Heart right ventricle (tissue), 16 donors: ENCODE measurements at regions not wholly inside any gene's neighbourhood (a gene's known extent, or its start where the extent isn't known, plus 50 kb on each side); places are given as distances from the start of the nearest gene placed in this dataset.

Experiments used
- ATAC-seq, 8 donors: fragments of 200-7000 bp; cut with Tn5 transposase; one replicate each; pipeline ENCODE4 v1.9.1; 2020; ENCODE audit warnings: mild to moderate bottlenecking in 8 of 8, moderate library complexity in 8 of 8, moderate number of reproducible peaks in 1 of 8
- DNase-seq, 2 donors: peaks; one replicate each; pipeline ENCODE4 v3.0.0-alpha.2; 2020
- H3K27ac ChIP-seq, 10 donors: fragments of 200-600 bp; sonication (generic) in 2 of 10; one replicate each; pipeline versions ENCODE4 v1.5.0 to v1.8.0; 2020 to 2022; ENCODE audit warnings: mild to moderate bottlenecking in 3 of 10
- H3K27me3 ChIP-seq, 7 donors: fragments of 200-600 bp; one replicate each; pipeline ENCODE4 v1.8.0; 2021 to 2022; ENCODE audit warnings: mild to moderate bottlenecking in 2 of 7
- H3K36me3 ChIP-seq, 9 donors: fragments of 200-600 bp; sonication (generic) in 1 of 9; one replicate each; pipeline versions ENCODE4 v1.5.0 to v1.8.0; 2020 to 2022; ENCODE audit warnings: mild to moderate bottlenecking in 2 of 9
- H3K4me1 ChIP-seq, 9 donors: fragments of 200-600 bp; sonication (generic) in 1 of 9; one replicate each; pipeline versions ENCODE4 v1.5.0 to v1.8.0; 2020 to 2022; ENCODE audit warnings: mild to moderate bottlenecking in 4 of 9
- H3K4me3 ChIP-seq, 10 donors: fragments of 200-600 bp; sonication (generic) in 2 of 10; one replicate each; pipeline versions ENCODE4 v1.5.0 to v1.8.0; 2020 to 2022; ENCODE audit warnings: mild to moderate bottlenecking in 7 of 10, moderate library complexity in 2 of 10
- H3K9me3 ChIP-seq, 11 donors: fragments of 200-600 bp in 10 of 11; sonication (generic) in 2 of 11; one replicate each; pipeline versions ENCODE4 v1.5.0 to v1.8.0; 2013 to 2022; ENCODE audit warnings: mild to moderate bottlenecking in 2 of 11, control low read depth in 1 of 11, moderate library complexity in 1 of 11
- WGBS, 2 donors: extraction: QIAGEN DNeasy Blood & Tissue Kit; methylation state at CpG; one replicate each; pipeline ENCODE4 v1.1.7; 2013; ENCODE audit warnings: inconsistent platforms in 1 of 2; 5-methylcytosine and 5-hydroxymethylcytosine counted together
- intact Hi-C, 10 donors: fragments of 100-400 bp; cut with DNase I; formaldehyde crosslinking; loops; one replicate each; pipeline versions ENCODE4 v1.11.1 to v1.14.2; 2022
- TF ChIP-seq, protein P1 (sequence below), 9 donors: fragments of 200-600 bp; sonication (generic) in 2 of 9; IDR thresholded peaks; one replicate each; pipeline versions ENCODE4 v1.5.0 to v1.8.0; 2021 to 2022; ENCODE audit warnings: antibody characterized with exemption in 9 of 9, mild to moderate bottlenecking in 5 of 9, moderate library complexity in 1 of 9
- donor health status: Arrhythmogenic right ventricular cardiomyopathy.
- donor health status: ischemic (EF 13 %, LVEDD 7.1; RV severe dilation, severe dysfunction).
- donor health status: healthy with polysubstance abuse.
- donor health status: DM: no; HTN: yes; CAD: no.
- donor health status: DM: no; HTN: no; CAD: no.
- donor health status: ischemic (EF 25% LVEDD 6.9; RV normal size, moderate dysfunction).
- donor health status: ischemic (EF 25% LVEDD 5.7; RV mildly dilated, moderate dysfunction).
- donor health status: healthy.
- donor health status: DM: yes; HTN: yes; CAD: no.
- donor health status: Ischemic cardiomyopathy.
- donor health status: ischemic (EF 35%, LVEDD 5.7; RV mildly dilated, moderate dysfunction).
- donor health status: nonischemic (EF 11% LVEDD 7.7; RV severe dilation, severe dysfunction).
- donor health status: DM: yes; HTN: yes; CAD: no.
- donor health status: PGD.
- donor health status: ischemic (EF 29% LVEDD 5.4; RV normal size, mild dysfunction).
- donor health status: nonischemic (EF 23%, LVEDD 6.1; RV moderate dilation, normal function).

DNA sequence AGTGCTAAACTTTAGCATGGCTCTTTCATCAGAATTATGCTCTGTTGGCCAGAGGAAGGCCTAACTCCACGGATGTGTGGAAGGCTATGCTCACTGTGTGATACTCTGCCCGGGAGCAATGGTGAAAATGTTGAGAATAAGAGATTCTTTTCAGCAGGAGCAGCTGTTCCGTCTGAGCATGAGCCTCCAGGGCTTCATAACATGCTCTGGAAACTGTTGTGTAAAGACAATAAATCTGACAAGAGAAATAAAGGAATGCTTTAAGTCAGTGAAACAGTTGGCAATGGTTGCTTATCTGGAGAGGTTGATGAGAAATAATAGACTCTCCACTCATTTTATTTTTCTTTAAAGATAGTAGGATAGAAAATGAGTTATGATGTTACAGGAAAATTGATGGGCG lies 269.8 kb downstream of the DIPK2A start:
- intact Hi-C loops = no loop called here
- 68 to 76% methylated on average over 4 of the region's 4 CpGs for WGBS, 2 donors
- DNase-seq (no peak), ATAC-seq (peak in 2 of 8 donors; percentile 38 to 39)
- Histone ChIP-seq H3K9me3 (no peaks in the 10 kb centered on the region), H3K27ac (no peak overlapping the region), H3K4me3 (no peak overlapping the region), H3K27me3 (no peaks in the 10 kb centered on the region), H3K4me1 (peaks cover 0 to 13% (median 0%) of the 10 kb centered on the region in 9 donors), H3K36me3 (no peaks in the 10 kb centered on the region)
- TF ChIP-seq, protein P1, sequence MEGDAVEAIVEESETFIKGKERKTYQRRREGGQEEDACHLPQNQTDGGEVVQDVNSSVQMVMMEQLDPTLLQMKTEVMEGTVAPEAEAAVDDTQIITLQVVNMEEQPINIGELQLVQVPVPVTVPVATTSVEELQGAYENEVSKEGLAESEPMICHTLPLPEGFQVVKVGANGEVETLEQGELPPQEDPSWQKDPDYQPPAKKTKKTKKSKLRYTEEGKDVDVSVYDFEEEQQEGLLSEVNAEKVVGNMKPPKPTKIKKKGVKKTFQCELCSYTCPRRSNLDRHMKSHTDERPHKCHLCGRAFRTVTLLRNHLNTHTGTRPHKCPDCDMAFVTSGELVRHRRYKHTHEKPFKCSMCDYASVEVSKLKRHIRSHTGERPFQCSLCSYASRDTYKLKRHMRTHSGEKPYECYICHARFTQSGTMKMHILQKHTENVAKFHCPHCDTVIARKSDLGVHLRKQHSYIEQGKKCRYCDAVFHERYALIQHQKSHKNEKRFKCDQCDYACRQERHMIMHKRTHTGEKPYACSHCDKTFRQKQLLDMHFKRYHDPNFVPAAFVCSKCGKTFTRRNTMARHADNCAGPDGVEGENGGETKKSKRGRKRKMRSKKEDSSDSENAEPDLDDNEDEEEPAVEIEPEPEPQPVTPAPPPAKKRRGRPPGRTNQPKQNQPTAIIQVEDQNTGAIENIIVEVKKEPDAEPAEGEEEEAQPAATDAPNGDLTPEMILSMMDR (IDR thresholded peaks at IDR 0.05) = no peak

DNA sequence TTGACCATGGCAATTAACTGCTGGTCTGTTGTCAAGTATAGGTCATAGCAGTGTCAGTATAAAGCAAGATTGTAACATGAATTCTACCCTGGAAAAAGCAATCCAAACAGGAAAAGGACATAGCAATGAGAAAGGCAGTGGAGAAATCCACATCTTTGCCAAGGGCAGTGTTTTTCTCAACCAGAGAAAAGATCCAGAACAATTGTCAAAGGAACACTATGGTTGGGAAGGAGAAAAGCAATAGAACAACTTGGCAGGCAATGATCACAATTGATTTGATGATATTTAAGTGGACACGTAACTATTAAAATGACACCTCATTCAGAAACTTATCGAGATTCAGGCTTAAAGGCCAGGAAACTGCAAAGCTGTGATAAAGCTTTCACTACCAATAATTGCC lies 271.1 kb downstream of the DIPK2A start:
- Histone ChIP-seq H3K4me3 (no peak overlapping the region), H3K27me3 (no peaks in the 10 kb centered on the region), H3K27ac (peak overlapping the region in 1 of 10 donors; percentile 1), H3K4me1 (peaks cover 0 to 13% (median 0%) of the 10 kb centered on the region in 9 donors), H3K36me3 (no peaks in the 10 kb centered on the region), H3K9me3 (no peaks in the 10 kb centered on the region)
- intact Hi-C loops = no loop called here
- DNase-seq (no peak), ATAC-seq (no peak)
- TF ChIP-seq, protein P1 (IDR thresholded peaks at IDR 0.05) = no peak
- 46 to 50% methylated on average over 2 of the region's 2 CpGs for WGBS, 2 donors

DNA sequence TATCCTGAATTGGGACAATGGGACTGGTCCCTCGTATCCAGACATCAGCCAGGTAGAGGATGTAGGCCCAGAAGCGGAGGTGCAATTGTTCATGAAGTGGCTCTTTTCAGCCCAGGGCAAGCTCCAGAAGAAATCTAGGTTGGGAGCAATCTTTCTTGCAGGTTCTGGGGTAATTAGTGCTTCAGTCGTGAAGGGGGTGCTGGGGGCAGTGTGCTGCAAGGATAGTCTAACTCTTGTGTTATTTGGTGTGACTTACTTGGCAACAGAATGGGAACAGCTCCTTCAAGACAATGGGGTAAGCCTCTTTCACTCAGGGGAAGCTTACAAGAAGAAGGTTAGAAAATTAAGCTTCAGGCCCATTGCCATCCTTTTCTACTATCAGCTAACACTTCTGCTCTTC lies 273.0 kb downstream of the DIPK2A start:
- Histone ChIP-seq H3K27me3 (no peaks in the 10 kb centered on the region), H3K4me1 (peaks cover 0 to 13% (median 0%) of the 10 kb centered on the region in 9 donors), H3K9me3 (no peaks in the 10 kb centered on the region), H3K4me3 (no peak overlapping the region), H3K27ac (no peak overlapping the region), H3K36me3 (no peaks in the 10 kb centered on the region)
- 82 to 87% methylated on average over 3 of the region's 3 CpGs for WGBS, 2 donors
- TF ChIP-seq, protein P1 (IDR thresholded peaks at IDR 0.05) = no peak
- ATAC-seq = no peak
- no peak for DNase-seq
- intact Hi-C loops = no loop called here

DNA sequence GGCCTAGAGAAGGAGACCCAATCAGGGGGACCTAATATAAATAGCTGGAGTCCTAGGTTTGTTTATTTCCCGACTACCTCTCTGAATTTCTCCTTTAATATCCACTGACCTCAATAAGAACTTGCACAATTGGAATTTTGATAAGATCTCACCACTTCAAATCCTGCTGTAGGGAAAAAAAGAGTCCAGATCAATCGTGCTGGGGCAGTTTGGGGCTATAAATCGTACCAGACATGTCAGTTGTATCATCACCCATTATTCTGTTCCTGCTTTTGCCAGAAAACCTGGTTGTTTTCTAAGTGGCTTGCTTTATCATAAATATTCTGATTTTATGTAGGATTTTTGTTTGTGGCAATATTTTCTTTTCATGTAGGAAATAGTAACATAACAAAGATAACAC lies 281.3 kb downstream of the DIPK2A start:
- Histone ChIP-seq H3K27ac (no peak overlapping the region), H3K27me3 (no peaks in the 10 kb centered on the region), H3K36me3 (no peaks in the 10 kb centered on the region), H3K4me1 (peaks cover 0 to 16% (median 0%) of the 10 kb centered on the region in 9 donors), H3K9me3 (no peaks in the 10 kb centered on the region), H3K4me3 (no peak overlapping the region)
- DNase-seq = no peak
- no peak for ATAC-seq
- 66 to 76% methylated on average over 3 of the region's 3 CpGs for WGBS, 2 donors
- TF ChIP-seq, protein P1 (IDR thresholded peaks at IDR 0.05) = no peak
- intact Hi-C loops = no loop called here
